ENCODE measurements at regions not wholly inside any gene's neighbourhood (a gene's known extent, or its start where the extent isn't known, plus 50 kb on each side); places are given as distances from the start of the nearest gene placed in this dataset.

- TF ChIP-seq EZH2 (optimal IDR thresholded peaks at IDR 0.05; ENCODE audit: low read depth, low read length), result no peak
- TF ChIP-seq, protein P1, sequence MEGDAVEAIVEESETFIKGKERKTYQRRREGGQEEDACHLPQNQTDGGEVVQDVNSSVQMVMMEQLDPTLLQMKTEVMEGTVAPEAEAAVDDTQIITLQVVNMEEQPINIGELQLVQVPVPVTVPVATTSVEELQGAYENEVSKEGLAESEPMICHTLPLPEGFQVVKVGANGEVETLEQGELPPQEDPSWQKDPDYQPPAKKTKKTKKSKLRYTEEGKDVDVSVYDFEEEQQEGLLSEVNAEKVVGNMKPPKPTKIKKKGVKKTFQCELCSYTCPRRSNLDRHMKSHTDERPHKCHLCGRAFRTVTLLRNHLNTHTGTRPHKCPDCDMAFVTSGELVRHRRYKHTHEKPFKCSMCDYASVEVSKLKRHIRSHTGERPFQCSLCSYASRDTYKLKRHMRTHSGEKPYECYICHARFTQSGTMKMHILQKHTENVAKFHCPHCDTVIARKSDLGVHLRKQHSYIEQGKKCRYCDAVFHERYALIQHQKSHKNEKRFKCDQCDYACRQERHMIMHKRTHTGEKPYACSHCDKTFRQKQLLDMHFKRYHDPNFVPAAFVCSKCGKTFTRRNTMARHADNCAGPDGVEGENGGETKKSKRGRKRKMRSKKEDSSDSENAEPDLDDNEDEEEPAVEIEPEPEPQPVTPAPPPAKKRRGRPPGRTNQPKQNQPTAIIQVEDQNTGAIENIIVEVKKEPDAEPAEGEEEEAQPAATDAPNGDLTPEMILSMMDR (IDR thresholded peaks at IDR 0.05; ENCODE audit: low read length), result no peak
Observed at GRCh38 chr22:11253000-11253511, 4274.9 kb upstream of the OR11H1 start.

Data from MM.1S (cell line).